Cerebellar nuclear complex (tissue), 1 donor: ENCODE measurements at regions not wholly inside any gene's neighbourhood (a gene's known extent, or its start where the extent isn't known, plus 50 kb on each side); places are given as distances from the start of the nearest gene placed in this dataset.
"Not testable (repeated sequence)": the region's sequence is repeated elsewhere in the genome, so short reads cannot be mapped to it uniquely, and the experiment has no call there.

Experiments
- DNase-seq, 2 experiments: peaks; one replicate each; lab custom pipeline; 2025; lab: John Stamatoyannopoulos, UW

DNA sequence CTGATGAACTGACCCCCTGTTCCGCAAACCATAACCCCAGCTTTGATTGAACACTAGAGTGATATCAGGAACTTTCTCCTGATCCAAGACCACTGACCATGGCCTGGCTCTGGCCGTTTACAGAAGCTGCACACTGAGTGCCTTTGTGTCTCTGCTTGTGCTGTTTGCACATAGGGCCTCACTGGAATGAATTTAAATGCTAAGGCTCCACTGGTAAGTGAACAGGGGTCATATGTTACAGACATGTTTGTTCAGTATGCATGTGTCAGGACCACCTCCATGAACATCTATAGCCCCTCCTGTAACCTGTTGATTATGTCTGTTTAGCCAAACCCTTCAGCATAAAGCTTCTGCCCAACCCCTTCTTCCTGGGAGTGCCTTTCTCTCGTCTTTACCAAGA is 1239.8 kb downstream of the TMEM121 start:
- DNase-seq: no peak

DNA sequence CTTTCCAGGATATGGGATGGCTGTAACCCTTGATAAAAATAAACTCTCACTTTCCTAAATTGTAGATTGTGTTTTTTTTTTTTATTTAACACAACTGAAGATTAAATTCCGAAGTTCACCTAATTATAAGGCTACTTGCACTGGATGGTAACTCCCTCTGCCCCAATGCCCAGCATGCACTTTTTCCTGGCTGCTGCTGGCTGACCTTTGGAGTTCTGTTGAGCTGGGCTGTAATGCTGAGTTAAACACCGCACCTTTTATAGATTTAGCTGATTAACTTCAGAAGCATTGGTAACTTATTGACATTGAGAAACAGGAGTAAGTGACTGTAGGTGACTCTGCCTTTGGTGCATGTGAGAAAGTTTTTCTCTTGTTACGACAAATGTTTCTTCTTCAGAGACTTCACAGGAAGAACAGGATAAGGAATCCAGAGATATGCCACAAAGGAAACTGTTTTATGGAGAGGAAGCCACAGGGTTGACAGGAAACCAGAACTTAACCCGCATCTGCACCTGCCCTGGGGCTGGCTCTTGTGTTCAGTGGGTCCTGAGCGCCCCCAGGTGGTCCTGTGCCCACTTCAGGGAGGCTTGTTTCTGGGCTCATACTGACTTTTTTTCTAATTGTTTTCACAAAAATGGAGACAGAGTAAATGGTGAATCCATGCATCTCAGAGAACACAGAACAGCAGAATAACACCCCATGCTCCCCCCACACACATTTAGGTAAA is 1240.3 kb downstream of the TMEM121 start:
- not testable (repeated sequence) for DNase-seq

DNA sequence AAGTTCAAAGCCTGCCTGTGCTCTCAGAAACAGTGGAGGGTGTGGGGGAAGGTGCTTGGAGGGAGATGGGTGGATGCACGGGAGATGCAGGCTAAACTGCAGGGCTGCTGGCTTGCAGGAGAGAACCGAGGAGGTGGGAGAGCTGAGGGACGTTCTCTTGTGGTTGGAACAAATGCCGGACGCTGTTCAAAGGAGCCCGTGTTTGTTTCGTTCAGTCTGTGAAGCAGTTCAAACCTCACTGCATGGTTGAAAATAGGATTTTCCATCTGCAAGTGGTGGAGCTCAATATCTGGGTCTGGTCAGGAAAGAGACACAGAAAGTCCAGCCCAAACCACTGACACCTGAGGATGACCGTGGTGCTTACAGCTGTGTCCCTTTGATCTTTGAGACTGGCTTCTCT is 1241.8 kb downstream of the TMEM121 start:
- DNase-seq: not testable (repeated sequence)

DNA sequence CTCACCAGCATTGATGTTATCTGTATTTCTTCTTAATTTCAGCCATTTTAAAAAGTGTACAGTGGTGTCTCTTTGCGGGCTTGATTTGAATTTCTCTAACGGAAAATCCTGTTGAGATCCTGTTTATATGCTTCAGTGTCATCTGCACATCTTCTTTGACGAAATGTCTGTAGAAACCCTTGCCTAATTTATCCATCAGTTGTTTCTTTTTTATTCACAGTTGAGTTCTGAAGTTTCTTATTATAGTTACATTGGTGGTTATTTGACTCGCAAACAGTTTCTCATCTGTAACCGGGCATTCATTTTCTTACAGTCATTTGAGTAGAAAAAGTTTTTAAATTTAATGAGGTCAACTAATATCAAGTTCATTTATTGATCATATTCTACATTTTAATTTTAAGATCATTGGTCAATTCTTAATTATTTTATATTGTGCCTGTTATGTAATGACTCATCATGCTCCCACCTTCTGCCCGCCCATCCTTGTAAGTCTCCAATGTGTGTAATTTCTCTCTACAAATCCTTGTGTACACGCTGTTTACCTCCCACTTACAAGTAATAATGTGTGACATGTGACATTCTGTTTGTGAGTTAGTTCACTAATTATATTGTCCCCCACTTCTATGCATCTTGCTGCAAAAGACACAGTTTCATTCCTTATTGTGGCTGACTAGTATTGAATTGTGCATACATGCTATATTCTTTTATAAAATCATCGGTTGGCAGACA is 1242.8 kb downstream of the TMEM121 start:
- not testable (repeated sequence) for DNase-seq

DNA sequence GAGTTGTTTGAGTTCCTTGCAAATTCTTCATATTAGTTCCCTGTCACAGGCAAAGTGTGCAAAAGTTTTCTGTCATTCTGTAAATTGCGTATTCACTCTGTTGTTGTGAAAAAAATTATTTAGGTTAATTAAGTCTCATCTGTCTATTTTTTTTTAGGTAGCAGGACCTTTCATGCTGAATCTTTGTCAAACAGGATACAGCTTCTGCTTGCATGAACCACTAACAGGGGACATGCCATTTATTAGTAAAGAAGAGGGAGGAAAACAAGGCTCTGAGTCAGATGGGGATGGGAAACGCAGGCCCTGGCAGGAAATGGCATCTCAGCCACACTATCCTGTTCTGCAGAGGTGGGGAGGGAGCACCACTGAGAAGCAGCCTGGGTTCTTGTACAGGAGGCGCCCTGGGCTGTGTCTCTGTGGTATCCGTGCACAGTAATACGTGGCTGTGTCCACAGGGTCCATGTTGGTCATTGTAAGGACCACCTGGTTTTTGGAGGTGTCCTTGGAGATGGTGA is 1243.8 kb downstream of the TMEM121 start:
- DNase-seq: not testable (repeated sequence)

DNA sequence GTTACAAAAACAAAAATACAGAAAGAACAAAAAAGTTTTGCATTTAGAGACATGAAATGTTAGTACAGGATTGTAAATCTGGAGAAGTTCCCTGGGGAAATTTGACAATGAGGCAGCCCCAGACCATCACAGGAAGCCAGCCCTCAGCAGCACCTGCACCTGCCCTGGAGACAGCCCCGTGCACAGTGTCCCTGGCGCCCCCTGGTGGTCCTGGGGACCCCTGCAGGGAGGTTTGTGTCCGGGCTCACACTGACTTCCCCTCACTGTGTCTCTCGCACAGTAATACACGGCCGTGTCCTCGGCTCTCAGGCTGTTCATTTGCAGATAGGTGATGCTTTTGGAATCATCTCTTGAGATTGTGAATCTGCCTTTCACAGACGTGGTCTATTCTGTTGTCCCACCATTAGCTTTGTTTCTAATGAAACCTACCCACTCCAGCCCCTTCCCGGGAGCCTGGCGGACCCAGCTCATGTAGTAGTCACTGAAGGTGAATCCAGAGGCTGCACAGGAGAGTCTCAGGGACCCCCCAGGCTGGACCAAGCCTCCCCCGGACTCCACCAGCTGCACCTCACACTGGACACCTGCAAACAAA is 1248.6 kb downstream of the TMEM121 start:
- not testable (repeated sequence) for DNase-seq

DNA sequence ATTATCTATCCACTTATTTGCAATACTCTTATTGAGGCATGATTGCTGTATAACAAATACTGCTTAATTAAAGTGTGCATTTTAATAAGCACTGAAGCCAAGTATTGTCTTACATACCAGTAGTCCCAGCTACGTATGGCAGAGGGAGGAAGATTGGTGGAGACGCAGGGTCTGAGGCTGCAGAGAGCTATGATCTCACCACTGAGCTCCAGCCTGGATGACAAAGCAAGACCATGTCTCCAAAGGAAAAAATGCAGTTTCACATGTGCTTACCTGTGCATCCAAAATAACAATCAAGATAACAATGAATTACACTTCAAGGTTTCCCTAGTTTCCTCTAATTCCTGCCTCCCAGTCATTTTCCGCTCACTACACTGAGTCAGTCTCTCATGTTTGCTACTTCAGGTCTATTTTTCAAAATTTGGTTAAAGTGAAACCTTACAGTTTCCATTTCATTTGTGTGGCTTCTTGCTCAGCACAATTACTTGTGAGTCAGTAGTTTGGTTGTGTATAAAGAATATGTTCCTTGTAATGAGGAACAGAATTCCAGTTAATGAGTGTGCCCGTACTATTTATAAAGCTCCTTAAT is 1250.1 kb downstream of the TMEM121 start:
- DNase-seq: no peak

DNA sequence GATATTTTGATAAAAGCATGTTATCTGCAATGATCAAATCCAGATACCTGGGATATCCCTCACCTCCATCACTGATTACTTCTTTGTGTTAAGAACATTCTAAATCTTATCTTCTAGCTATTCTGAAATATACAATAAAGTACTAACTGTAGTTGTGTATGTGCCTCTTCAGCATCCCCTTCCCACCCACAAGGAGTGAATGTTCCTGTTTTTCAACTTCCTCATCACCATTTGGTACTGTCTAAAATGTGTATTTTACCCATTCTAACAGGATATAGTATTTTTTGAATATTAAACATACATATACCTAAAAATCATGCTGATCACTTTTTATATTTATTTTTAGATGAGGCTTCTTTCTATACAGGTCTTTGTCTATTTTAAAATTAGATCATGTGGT is 1252.6 kb downstream of the TMEM121 start:
- no peak for DNase-seq

DNA sequence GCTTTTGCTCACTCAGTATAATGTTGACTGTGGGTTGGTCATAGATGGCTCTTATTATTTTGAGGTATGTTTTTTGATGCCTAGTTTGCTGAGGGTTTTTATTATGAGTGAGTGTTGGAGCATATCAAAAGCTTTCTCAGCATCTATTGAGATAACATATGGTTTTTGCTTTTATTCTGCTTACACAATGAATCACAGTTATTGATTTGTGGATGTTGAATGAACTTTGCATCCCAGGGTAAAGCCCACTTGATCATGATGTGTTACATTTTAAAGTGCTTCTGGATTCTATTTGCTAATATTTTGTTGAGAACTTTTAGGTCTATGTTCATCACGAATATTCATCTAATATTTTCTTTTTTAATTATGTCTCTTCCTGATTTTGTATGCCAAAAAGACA is 1260.3 kb downstream of the TMEM121 start:
- DNase-seq: no peak

DNA sequence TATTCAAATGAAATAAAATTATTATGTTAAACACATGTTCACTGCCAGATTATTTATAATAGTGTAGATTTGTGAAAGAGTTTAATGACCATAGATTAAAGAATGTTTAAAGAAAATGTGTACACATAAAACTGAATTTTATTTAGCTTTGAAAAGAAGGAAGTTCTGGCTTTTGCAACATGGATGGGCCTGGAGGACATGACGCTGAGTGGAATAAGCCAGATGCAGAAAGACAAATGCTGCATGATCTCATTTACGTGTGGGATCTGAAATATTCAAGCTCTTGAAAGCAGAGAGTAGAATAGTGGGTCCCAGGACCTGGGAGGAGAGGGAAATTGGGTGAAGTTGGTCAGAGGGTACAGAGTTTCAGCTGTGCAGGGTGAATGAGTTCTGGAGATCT is 1261.2 kb downstream of the TMEM121 start:
- DNase-seq: no peak

DNA sequence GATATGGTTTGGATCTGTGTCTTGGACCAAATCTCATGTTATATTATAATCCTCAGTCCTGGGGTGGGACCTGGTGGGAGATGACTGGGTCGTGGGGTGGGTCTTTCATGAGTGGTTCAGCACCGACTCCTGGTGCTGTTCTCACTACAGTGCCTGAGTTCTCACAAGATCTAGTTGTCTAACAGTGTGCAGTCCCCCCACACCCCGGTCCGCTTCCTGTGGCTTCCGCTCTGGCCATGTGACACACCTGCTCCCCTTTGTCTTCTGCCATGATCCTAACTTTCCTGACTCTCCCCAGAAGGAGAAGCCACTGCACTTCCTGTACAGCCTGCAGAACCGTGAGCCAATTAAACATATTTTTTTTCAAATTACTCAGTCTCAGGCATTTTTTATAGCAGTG is 1262.2 kb downstream of the TMEM121 start:
- DNase-seq: no peak

DNA sequence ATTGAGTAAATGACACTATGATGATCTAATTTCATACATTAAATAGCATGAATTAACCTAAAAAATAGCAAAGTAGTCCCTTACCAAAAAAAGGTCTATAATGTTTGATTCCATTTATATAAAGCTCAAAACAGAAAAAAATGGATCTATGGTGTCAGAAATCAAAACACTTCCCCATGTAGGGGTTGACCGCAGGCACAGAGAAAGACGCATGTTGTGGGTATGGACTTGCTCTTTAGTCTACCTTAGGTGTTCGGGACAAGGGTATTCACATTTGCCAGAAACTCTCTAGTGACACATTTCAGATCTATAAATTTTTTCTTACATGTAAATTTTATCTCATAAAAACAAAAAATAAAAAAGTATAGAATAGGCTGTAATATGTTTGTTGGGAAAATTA is 1262.9 kb downstream of the TMEM121 start:
- DNase-seq: no peak

DNA sequence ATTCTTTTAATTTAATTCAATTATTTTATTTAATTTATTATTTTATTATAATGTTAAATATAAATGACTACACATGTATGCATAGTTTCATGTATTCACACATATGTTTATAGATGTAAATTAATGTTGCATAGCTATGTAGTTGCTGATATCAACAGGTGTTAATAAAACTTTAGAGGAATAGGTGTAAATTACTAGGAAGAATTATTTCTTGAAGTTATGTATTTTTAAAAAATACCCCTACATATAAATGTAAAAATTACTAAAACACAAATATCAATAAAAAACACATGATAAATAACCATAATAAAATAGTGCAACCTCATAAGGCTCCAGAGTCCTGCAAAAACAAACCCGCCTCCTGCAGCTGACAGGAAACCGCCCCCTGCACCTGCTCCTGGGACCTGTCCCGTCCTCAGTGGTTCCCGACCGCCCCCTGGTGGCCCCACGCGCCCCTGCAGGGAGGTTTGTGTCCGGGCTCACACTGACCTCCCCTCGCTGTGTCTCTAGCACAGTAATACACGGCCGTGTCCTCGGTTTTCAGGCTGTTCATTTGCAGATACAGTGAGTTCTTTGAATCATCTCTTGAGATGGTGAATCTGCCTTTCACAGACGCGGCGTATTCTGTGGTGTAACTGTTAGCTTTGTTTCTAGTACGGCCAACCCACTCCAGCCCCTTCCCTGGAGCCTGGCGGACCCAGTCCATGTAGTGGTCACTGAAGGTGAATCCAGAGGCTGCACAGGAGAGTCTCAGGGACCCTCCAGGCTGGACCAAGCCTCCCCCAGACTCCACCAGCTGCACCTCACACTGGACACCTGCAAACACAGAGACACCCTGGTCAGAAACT is 1264.0 kb downstream of the TMEM121 start:
- DNase-seq: no peak

DNA sequence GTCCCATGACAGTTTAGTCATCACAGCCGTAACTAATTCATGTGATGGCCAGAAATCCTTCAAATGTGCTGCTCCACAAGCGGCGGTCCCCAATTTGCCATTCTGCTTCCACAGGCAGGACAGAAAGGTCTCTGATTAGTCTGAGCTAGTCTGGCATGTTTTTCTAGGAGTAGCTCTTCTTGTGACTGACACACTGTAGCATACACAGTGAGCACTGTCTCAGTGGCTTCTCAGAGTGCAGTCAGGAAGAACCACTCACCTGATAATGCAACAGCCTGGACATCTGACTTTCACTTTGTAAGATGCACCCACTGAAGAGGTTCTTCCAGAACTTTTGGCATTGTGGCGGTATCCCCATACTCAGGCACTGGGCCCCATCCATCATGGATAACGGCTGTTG is 1266.2 kb downstream of the TMEM121 start:
- DNase-seq: no peak

DNA sequence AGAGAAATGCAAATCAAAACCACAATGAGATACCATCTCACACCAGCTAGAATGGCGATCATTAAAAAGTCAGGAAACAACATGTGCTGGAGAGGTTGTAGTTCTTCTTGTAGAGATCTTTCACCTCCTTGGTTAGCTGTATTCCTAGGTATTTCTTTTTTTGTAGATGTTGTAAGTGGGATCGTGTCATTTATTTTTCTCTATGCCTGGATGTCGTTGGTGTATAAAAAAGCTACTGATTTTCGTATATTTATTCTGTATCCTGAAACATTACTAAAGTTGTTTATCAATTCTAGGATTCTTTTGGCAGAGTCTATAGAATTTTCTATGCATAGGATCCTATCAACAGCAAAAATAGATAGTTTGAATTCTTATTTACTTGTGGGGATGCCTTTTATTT is 1271.8 kb downstream of the TMEM121 start:
- not testable (repeated sequence) for DNase-seq

DNA sequence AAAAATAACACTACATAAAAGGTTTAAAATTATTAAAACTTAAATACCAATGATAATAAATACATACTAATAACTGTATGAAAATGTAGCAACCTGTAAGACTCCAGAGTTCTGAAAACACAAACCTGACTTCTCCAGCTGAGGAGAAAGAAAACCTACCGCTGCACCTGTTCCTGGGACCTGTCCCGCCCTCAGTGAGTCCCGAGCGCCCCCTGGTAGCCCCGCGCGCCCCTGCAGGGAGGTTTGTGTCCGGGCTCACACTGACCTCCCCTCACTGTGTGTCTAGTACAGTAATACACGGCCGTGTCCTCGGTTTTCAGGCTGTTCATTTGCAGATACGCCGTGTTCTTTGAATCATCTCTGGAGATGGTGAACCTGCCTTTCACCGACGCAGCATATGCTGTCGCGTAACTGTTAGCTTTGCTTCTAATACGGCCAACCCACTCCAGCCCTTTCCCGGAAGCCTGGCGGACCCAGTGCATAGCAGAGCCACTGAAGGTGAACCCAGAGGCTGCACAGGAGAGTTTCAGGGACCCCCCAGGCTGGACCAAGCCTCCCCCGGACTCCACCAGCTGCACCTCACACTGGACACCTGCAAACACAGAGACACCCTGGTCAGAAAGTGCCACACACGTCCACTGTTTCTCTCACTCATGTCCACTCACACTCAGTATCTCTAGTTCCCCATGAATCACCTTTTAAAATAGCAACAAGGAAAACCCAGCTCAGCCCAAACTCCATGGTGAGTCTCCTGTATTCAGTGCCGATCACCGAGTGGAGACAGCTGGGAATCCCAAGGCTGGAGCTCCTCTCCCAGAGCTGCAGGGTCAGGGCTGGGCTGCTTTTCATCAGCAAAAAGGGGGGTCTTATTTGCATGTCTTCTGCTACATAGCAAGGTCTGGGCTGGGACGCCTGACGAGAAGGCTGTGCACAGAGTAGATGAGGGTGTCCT is 1276.3 kb downstream of the TMEM121 start:
- DNase-seq: no peak

DNA sequence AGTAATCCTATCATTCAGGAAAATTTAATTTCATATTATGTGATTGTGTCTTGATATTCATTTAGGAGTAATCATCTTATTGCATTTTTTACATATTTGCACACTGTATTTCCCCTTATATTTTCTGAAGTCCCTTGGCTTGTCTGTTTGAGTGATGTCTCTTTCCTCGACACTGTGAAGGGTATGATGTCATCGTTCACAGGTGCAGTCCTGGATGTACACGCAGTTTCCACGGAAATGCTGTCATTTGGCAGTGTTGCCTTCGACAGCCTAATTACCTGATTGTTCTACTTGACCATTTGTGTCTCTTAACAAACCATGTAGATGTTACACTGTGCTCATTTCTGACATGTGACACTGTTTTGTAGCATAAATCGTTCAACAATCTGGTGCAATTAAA is 1277.0 kb downstream of the TMEM121 start:
- DNase-seq: no peak

DNA sequence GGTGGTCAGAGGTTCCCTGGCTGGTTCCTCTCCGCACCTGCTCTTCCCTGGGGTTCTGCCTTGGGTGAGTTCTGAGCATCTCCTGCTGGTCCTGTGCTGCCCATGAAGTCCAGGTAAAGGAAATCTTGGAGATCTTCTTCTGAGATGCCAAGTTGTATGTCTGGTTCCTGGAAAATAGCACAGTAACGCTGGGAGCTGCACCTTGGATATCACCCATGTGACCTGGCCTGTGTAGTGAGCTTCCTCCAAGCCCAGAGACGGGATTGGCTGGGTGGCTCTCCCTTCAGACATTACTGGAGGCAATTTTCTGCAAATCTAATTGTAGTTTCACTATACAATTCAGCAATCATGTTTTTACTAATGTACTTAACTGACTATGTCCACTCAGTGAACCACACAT is 1281.1 kb downstream of the TMEM121 start:
- DNase-seq: no peak

DNA sequence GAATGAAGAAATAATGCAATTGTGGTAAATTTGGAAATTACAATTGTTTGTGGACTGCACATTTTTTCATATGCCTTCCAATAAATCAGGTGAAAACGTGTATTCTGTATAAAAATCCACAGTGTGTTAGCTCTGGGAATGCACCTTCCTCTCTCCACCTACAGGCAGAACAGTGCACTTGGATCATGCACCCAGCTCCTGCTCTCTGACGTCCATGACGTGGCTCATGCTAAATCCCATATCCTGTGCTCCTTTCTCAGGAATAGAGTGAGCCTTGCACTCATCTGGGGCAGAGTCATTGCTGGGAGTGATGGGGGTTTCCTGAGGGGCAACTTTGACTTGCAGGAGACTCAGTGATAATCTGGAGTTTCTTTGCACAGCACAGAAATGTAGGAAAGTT is 1282.1 kb downstream of the TMEM121 start:
- no peak for DNase-seq

DNA sequence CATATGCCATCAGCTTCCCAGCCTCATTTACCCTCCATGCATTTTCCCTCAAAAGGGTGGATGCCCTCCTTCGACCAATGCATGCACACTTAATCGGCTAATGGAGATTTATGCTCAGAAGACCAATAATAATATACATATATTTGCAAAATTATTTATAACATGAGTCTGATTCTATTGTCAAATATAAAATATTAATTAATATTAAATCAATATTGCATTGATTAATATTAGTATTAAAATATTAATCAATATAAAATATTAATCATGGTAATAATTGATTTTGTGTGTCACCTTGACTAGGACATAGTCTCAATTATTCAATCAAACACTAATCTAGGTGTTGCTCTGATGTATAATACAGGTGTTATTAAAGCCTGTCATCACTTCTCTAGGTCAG is 1282.5 kb downstream of the TMEM121 start:
- DNase-seq: no peak

DNA sequence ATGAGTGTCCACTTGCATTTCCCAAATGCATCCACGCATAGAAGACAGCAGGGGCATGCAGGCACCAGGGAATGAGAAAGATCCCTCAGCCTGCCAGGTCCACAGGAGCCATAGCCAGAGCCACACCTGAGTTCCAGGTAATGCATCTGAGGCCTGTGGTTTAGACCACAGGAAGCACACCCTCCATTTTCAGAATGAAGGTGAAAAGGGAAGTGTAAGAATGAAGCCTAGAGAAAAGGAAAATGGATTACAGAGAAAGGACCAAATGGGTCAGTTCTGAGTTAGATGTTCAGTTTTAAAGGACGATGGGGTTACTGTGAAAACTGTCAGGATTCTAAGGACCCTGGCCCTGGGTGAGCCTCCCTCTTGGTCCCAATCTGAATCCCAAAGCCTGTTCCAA is 1283.2 kb downstream of the TMEM121 start:
- DNase-seq: no peak
